ENCODE measurements at regions not wholly inside any gene's neighbourhood (a gene's known extent, or its start where the extent isn't known, plus 50 kb on each side); places are given as distances from the start of the nearest gene placed in this dataset.
A peak's percentile ranks its signal among the peaks of the same experiment; 100 is the strongest.

DNA sequence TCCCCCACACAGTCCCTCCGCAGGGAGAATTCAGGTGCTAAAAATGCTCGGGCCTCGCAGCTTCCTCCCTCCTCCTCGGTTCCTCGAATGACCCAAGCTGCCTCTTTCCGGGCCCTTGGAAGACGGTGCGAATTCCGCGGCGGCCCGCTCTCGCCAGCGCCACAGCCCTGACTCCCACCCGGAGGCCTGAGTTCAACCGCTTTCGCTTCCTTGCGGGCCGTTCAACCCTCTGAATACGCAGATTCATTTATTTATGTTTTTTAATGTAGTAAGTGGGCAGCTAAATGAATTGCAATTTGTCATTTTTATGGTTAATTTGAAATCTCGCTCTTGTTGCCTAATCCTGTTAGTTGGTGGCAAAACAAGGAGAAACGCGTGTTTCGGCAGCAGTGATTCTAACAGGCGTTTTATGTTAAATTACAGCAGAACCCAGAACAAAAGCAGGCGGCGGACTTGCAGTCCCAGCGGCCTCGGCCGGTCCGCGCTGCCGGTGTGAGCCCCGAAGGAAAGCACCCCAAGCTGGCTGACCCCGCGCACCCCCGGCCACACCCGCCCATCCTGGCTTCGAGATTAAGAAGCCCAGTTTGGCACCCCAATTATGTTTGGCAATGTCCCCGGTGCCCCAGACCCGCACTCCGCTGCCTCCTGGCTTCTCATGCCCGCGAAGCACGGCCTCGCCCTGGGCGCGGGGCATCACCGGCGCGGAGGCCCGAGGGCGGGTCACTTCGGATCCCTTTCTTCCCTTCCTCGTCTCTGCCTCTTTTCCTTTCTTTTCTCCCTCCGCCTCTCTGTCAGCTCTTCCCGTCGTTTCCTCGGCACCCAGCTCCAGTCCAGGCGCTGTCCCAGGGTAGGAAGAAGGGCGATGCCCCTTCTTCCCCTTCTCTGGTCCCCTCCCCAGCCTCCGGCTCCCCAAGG lies 75.9 kb downstream of the INSIG1 start:
- ATAC-seq (ENCODE audit: low read depth) (no peak), DNase-seq (peak; percentile 57)
- H4K20me1 ChIP-seq (ENCODE audit: control insufficient read depth, insufficient read depth, low read length, poor library complexity, severe bottlenecking) = peaks cover 8% of the 10 kb centered on the region
- H3K9ac ChIP-seq (ENCODE audit: low read length) = peak overlapping the region; percentile 61
- H3K4me3 ChIP-seq (ENCODE audit: control extremely low read depth in 1 of 5, extremely low read depth in 1 of 5, insufficient read depth in 1 of 5, low read depth in 2 of 5, low read length in 4 of 5) = peak overlapping the region; percentile 24 to 66 (median 43)
- ChIA-PET POLR2A (no interaction called here), CTCF (interaction anchor here (0.7 to 2.3 kb wide), 7 partner anchors 9 to 460 kb away, joined by 3 to 11 read pairs (median 3); no protein-coding TSS in a partner anchor)
- Mint-ChIP-seq H3K4me1 (peaks cover 39% of the 10 kb centered on the region), H3K9me3 (ENCODE audit: insufficient read depth) (no peaks in the 10 kb centered on the region), H3K4me3 (peak overlapping the region; percentile 89), H3K27me3 (peaks cover 77% of the 10 kb centered on the region), H3K27ac (peak overlapping the region; percentile 68)
- H2AFZ ChIP-seq (ENCODE audit: insufficient read depth, low read depth, low read length, poor library complexity, severe bottlenecking) = peak overlapping the region; percentile 63
- H3K79me2 ChIP-seq (ENCODE audit: control insufficient read depth, insufficient read depth, low read length) = no peaks in the 10 kb centered on the region
- 7% methylated on average over 55 of the region's 62 CpGs for WGBS (ENCODE audit: insufficient coverage)
- H3K27me3 ChIP-seq (replicated peaks in 1 of 4; ENCODE audit: control extremely low read depth in 1 of 4, control insufficient read depth in 3 of 4, insufficient read depth in 4 of 4, low read length in 3 of 4) = peaks cover 0 to 80% (median 74%) of the 10 kb centered on the region in 4 experiments
- peaks cover 57 to 66% of the 10 kb centered on the region in 2 donors for H3K4me1 ChIP-seq (ENCODE audit: control insufficient read depth in 2 of 2, insufficient read depth in 2 of 2, low read length in 2 of 2)
- no peak for TF ChIP-seq CTCF (IDR thresholded peaks at IDR 0.05)
- TF ChIP-seq EZH2 (IDR thresholded peaks at IDR 0.05; ENCODE audit: borderline replicate concordance, insufficient read depth, low read depth, low read length, poor library complexity, severe bottlenecking) = peak; percentile 92
- peak overlapping the region; percentile 90 for H3K4me2 ChIP-seq (replicated peaks; ENCODE audit: low read depth, low read length, poor library complexity, severe bottlenecking)
- no peak overlapping the region for H3K27ac ChIP-seq (ENCODE audit: low read length in 2 of 2)
- no peaks in the 10 kb centered on the region for H3K36me3 ChIP-seq (replicated peaks in 1 of 2; ENCODE audit: control extremely low read depth in 1 of 2, control insufficient read depth in 1 of 2, extremely low read depth in 1 of 2, insufficient read depth in 2 of 2, low read length in 1 of 2)
- intact Hi-C loops (cut with micrococcal nuclease) = loop anchor here (2.0 to 10.0 kb wide), 4 partner anchors 135 to 445 kb away; partner anchors contain the start of gene PAXIP1
- peaks cover 0 to 32% (median 0%) of the 10 kb centered on the region in 3 donors for H3K9me3 ChIP-seq (ENCODE audit: control extremely low read depth in 1 of 3, control insufficient read depth in 2 of 3, insufficient read depth in 1 of 3, low read length in 2 of 3)

Measured in B cell (primary cell).